ENCODE measurements at regions not wholly inside any gene's neighbourhood (a gene's known extent, or its start where the extent isn't known, plus 50 kb on each side); places are given as distances from the start of the nearest gene placed in this dataset.

GRCh38 chr2:3110994-3111666, 266.5 kb downstream of the EIPR1 start:
- no peak overlapping the region for H3K4me3 ChIP-seq
- H3K27ac ChIP-seq: no peak overlapping the region
- ATAC-seq: no peak
- no peaks in the 10 kb centered on the region for H3K9me3 ChIP-seq
- intact Hi-C loops (cut with DNase I): no loop called here
- no peaks in the 10 kb centered on the region for H3K36me3 ChIP-seq (ENCODE audit: insufficient read depth in 1 of 2, low read depth in 1 of 2)
- H3K27me3 ChIP-seq (ENCODE audit: insufficient read depth in 3 of 3, low read length in 2 of 3): no peaks in the 10 kb centered on the region
- no peak for DNase-seq
- no peak for TF ChIP-seq CTCF (IDR thresholded peaks at IDR 0.05)
- WGBS, 3 donors: 58 to 76% (median 61%) methylated on average over 7 of the region's 7 CpGs
- H3K4me1 ChIP-seq: no peaks in the 10 kb centered on the region

- Histone ChIP-seq H3K36me3 (ENCODE audit: insufficient read depth in 1 of 2, low read depth in 1 of 2) (no peaks in the 10 kb centered on the region), H3K4me3 (no peak overlapping the region), H3K27me3 (ENCODE audit: insufficient read depth in 3 of 3, low read length in 2 of 3) (no peaks in the 10 kb centered on the region), H3K27ac (no peak overlapping the region), H3K4me1 (no peaks in the 10 kb centered on the region), H3K9me3 (no peaks in the 10 kb centered on the region)
- intact Hi-C loops (cut with DNase I): no loop called here
- peak in 1 of 2 donors; percentile 19 for DNase-seq
- TF ChIP-seq CTCF (IDR thresholded peaks at IDR 0.05): no peak
- no peak for ATAC-seq
- WGBS, 3 donors: 96 to 100% (median 97%) methylated on average over 3 of the region's 3 CpGs
Measured at GRCh38 chr2:3110555-3110954, 267.1 kb downstream of the EIPR1 start.

GRCh38 chr2:3108710-3109702, 268.6 kb downstream of the EIPR1 start:
- WGBS, 3 donors: 88 to 91% (median 90%) methylated on average over 29 of the region's 29 CpGs
- H3K9me3 ChIP-seq: no peaks in the 10 kb centered on the region
- no peak for TF ChIP-seq CTCF (IDR thresholded peaks at IDR 0.05)
- no peak for ATAC-seq
- H3K4me3 ChIP-seq: no peak overlapping the region
- H3K36me3 ChIP-seq (ENCODE audit: insufficient read depth in 1 of 2, low read depth in 1 of 2): no peaks in the 10 kb centered on the region
- intact Hi-C loops (cut with DNase I): no loop called here
- no peaks in the 10 kb centered on the region for H3K4me1 ChIP-seq
- DNase-seq: peak in 1 of 2 donors; percentile 46
- no peaks in the 10 kb centered on the region for H3K27me3 ChIP-seq (ENCODE audit: insufficient read depth in 3 of 3, low read length in 2 of 3)
- H3K27ac ChIP-seq: no peak overlapping the region

- ATAC-seq: no peak
- Histone ChIP-seq H3K27ac (no peak overlapping the region), H3K36me3 (ENCODE audit: insufficient read depth in 1 of 2, low read depth in 1 of 2) (no peaks in the 10 kb centered on the region), H3K4me3 (no peak overlapping the region), H3K4me1 (no peaks in the 10 kb centered on the region), H3K27me3 (ENCODE audit: insufficient read depth in 3 of 3, low read length in 2 of 3) (no peaks in the 10 kb centered on the region), H3K9me3 (no peaks in the 10 kb centered on the region)
- peak in 1 of 2 donors; percentile 29 for DNase-seq
- 89 to 93% (median 93%) methylated on average over 11 to 14 of the region's 14 CpGs for WGBS, 3 donors
- no peak for TF ChIP-seq CTCF (IDR thresholded peaks at IDR 0.05)
- intact Hi-C loops (cut with DNase I): no loop called here
Measured at GRCh38 chr2:3108105-3108504, 269.5 kb downstream of the EIPR1 start.
